HG03432 (cell line): ENCODE measurements at regions not wholly inside any gene's neighbourhood (a gene's known extent, or its start where the extent isn't known, plus 50 kb on each side); places are given as distances from the start of the nearest gene placed in this dataset.

Experiments used
- ATAC-seq: cut with Tn5 transposase; IDR thresholded peaks from one replicate; pipeline ENCODE4 v1.9.1; 2021; ENCODE audit warnings: mild to moderate bottlenecking, moderate library complexity; ENCODE audit not compliant: unreplicated experiment

DNA sequence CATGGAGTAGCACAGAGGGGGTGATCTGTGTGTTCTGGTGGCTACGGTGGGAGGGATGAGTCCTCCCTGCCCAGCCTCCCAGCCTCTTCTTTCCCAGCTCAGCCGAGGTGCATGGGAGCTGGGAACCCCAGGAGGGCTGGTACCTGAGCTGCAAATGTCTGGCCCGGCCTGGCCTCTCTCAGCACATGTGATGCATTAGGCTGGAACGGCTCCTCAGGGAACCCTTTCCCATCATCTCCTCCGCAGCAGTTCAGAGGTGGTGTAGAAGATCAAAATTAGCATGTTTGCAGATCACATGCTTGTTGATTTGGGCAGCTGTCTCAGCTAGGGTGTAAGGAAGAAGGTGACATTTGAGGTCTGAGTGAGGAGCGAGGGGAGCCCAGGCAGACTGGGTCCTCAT is 126.6 kb downstream of the EMX2 start:
- no peak for ATAC-seq

DNA sequence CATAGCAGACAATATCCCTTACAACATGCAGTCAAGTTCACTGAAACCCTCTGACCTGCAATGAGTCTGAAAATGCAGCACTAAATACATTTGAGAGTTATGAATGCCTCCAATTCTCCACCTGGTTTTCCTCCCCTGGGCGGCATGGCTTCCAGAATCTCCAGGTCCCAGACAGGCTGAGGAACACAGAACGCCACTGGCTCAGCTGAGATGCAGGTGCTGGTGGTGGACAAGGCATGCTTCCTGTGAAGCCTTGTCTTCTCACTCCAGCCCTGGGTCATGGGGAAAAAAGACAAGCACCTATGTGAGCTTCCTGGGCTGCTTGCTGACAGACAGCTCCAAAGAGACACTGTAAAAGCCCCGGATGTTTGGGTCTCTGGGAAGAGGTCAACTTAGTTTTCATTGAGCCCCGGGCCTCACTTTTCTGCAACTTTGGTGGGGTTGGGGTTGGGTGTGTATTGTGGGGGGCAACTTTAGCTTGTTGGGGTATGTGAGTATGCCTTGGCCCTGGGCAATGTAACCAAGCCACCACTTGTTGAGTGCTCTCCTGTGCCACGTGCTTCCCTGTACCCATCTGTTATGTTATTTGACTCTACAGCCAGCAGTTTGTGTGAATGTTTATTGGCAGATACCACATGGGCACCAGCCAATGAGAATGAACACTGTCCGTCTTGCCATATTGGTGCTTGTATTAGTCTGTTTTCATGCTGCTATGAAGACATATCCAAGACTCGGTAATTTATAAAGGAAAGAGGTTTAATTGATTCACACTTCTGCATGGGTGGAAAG is 127.8 kb downstream of the EMX2 start:
- no peak for ATAC-seq

DNA sequence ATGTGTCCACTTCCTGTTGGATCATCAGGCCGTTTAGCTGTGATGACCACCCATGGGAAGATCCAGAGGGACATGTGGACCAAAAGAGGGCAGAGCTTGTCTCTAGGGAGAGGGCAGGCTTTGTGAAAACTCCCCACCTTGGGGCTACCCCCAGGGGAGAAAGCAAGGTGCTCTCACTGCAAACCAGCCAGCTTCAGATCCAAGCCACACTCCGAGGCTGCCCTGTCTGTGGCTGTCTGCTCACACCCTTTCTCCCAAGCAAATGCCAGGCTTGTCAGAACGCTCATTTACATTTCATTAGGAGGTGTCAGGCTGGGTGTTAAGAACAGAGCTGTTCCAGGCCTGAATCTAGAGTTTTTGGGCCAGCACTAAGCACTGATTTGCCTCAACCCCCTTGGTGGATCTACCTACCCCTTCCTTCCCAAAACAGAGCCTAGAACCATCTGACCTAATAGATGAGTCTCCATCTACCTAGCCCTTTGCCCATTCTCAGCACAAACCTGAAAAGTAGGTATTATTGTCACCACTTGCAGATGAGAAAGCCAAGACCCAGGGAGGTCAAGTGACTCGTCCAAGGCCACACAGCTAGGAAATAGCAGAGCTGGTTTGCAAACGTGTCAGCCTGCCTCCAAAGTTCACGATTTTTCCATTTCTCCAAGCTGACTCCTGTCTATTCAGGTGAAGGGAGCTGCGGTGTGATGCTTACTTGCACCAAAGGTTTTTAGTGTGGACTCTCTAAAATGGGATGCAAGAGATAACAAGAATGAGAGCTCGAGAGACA is 130.9 kb downstream of the EMX2 start:
- no peak for ATAC-seq

DNA sequence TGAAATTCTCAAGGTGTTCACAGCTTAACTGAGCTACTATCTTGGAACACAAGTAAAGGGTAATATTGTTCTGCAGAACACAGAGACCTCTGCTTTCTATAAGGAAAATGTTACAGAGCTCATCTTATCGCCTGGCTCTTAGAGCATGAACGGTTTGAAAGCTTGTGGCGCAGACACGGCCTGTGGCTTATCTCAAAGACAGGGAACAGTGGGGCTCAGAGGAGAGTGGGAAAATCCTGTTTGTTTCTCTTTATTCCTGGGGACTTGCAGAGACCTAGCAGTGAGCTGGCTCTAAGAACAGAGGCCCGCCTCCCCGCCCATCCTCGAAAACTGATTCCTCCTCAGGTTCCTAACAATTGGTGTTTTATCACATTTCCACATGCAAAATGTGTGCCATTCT is 131.7 kb downstream of the EMX2 start:
- ATAC-seq, result no peak

DNA sequence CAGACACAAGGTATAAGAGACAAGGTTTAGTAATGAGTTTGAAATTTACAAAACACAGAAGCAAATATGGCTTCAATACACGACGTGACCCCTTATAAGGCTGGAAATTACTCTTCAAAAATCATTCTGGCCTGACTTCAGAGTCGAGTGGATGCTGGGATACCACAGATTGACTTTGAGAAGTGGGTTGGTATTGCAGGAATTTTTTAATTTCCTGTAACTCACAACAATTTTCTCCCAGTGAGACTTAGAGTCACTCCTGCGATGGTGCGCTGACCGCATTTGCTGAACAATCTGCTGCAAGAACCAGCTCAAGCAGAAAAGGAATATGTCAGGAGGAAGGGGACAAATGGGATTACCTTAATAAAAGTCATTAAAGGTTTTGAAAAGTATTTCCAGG is 132.1 kb downstream of the EMX2 start:
- no peak for ATAC-seq

DNA sequence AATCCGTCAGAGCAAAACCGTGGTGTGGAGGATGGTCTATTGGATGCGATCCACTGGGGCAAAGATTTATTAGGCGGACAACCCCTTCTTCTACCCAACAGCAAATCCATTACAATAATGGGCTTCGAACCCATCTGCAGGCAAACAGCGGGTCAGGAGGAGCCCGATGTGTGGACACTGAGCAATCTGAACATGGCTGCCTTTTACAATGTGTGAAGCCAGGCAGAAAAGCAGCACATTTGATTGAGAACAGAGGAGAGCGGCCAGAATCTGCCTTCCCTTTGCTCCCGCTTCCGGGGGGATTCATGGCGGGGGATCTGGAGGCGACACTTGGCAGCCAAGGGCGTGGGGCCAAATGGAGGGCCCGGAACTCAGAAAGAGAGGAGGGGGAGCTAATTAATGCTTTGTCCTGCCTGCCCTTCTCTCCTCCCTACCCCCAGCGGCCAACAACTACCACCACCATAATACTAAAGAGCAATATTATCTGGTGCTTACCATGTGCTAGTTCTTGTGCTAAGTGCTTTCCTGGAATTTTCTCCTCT is 133.0 kb downstream of the EMX2 start:
- ATAC-seq, result no peak

DNA sequence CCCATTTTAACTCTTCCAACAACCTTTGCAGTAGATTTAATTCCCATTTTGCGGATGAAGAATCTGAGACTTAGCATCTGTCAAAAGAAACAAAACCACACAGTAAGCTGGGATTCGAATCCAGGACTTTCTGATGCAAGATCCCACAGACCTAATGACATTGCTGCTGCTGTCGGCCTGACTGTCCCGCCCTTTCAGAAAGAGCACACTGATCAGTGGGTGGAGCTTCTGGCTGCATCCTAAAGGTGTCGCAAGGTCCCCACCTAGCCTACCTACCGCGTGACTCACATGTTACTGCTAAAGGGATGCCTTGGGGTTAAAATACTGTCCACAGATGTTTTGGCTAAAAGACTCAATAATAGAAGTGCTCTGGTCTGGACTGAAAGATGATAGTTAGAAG is 134.7 kb downstream of the EMX2 start:
- no peak for ATAC-seq

DNA sequence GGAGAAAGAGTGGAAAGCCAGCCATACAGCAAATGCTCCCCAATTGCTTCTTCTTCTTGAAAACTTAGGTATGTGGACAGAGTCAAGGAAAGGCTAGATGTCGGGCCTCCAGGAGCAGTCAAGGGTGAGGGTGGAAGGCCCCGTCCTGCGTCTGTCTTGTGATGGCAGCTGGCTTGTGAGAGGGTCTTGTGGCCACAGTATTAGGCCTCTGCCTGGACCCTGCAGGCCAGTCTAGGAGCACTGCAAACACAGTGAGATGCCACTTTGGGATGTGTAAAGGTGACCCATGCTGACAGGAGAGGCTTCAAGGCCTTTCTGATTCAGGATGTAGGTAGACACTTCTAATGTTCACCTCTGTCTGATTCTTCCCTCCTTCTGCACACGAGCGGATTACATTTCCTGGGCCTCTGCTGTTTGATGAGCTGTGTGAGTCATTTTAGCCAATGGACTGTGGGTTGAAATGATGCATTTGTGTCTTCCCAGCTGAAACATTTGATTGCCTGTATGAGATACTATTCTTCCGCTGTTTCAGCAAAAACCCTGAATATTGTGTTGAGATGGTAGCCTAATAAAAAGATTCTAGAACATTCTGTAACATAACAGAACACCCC is 135.4 kb downstream of the EMX2 start:
- no peak for ATAC-seq

DNA sequence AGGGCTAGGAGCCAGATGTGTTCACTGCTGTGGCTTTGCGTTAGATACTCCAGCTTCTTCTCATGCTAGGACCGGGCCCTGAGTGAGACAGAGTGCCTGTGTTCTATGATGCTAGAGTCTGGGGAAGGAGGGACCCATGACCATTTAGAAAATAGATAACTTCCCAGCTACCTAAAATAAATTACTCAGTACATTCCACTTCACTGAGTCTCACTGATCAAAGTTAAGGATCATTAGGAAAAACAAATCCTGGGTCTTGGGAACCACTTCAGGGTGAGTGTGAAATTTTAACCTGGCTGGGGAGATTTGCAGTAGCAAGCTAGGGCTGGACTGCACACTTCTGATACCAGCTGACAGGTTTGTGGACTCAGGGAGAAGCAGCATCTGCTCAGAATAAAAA is 138.1 kb downstream of the EMX2 start:
- no peak for ATAC-seq

DNA sequence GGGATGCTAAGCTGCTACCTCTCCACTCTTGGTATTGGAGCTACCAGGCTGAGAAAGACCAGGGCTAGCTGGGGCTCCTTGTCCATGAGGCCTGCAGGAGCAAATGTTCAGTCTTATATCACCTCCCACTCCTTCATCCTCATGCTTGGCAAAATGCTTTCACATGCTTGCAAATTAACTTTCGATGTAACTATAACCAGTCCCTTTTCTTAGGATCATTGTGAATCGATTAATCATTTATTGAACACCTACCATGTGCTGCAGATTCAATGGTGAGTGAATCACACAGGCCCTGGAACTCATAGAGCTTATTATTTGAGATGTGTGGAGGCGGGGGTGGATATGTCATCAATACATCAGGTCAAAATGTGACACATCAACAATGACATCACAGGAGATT is 138.6 kb downstream of the EMX2 start:
- ATAC-seq, result no peak

DNA sequence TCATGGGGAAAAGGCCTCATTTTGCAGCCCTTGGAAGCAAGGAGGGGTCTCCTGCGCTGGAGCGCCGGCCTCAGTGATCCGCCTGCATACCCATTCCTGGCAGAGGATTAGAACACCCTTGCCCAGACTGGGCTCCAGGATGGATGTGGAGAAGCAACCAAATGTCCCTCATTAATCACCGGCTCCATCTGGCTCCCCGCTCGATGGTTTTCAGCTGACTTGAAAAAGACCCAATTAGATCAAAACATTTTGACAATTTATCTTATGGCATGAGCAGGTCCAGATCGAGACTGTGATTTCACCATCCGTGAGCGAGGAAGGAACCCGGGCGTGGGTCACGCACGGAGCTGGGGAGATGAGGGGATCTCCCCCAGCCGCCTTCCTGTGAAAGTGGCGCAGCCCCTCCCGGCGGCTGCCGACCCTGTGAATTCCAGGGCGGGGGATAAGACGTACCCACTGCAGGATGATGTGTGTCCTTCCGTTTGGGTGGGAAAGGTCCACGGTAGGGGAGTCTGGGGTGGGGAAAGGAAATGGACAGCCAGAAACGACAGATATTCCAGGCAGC is 141.6 kb downstream of the EMX2 start:
- no peak for ATAC-seq

DNA sequence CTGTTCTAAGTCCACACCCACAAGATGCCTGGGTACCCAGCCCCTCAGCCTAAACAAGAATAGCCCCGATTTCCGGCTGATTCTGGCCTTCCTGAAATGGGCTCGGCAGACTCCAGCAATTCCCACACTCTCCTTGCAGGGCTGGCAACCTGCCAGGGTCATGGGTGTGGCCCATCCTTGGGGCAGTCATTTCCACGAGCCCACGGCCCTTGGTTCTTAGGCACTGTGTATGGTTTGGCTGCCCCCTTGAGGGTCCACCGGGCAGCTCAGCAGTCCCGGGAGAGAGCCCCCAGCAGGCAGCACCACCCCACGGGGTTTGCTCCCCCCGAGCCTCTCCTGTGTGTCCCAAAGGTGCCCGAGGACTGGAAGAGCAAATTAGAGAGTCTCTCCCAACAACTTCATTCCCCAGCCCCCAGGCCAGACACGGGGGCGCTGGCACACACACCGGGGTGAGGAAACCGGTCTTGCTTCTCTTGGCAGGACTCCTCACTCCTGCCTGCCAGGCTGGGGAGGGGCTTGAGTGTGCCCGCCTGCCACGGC is 142.2 kb downstream of the EMX2 start:
- ATAC-seq, result no peak

DNA sequence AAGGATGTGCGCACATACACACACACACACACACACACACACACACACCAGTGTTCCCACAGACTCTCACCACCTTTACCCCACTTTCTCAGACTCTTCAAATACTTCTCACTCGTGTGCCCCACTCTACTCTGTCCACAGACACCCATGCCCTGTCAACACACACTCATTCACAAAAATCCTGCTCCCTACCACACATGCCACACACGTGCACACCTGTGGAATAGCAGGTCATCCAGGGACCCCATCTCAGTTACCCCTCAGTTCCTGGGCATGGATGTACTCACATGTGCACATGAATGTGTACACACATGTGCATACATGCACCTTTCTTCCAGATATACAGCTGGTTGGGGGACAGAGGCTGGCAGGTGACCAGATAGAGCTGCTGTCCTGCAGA is 142.9 kb downstream of the EMX2 start:
- ATAC-seq, result no peak

DNA sequence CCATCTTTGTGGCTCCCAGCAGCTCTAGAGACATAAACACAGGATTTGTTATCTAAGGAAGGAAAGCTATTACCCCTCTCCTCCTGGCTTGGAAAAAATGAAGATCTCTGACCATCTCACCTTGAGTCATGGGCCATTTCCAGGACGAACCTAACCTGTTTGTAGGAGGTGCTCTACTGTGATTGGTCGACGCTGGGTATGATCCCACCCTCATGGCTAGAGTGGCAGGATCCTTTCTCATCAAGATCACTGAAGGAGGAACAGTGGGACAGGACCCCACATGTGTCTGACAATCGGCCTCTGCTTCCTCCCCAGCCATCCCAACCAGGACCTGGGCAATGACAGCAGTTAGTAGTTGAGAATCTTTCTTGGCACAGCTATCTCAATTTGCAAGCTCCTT is 144.1 kb downstream of the EMX2 start:
- ATAC-seq, result no peak

DNA sequence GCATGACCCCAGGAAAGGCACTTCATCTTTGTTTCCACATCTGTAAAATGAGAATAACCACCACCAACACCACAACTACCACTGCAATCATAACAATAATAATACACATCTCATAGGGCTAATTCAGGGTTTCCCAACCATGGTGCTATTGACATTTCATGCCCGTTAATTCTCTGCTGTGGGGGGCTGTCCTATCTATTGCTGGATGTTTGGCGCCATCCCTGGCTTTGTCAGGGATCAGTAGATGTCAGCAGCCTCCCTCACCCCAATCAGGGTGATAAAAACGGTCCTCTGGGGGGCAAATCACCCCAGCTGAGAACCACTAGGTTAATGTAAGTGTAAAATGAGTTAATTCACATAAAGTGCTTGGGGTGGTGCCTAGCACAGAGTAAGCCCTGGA is 145.8 kb downstream of the EMX2 start:
- ATAC-seq, result no peak

DNA sequence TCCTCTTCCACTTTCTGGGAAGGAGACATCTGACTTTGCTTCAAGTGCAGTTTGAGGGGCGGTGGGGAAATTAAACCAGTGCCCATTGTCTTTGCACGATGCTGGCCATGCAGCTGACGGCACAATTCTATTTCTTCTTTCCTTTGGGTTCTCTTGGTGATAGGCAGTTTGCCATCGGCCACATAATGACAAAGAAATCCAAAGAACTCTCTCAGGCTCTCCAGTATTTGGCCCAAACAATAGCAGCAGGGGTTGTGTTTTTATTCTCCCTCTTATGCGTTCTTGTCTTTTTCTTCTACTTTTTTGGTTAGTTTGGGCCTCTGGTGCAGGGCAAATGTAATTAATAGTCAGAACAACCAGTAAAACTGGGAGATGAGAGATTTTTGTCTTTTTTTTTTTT is 147.0 kb downstream of the EMX2 start:
- no peak for ATAC-seq

DNA sequence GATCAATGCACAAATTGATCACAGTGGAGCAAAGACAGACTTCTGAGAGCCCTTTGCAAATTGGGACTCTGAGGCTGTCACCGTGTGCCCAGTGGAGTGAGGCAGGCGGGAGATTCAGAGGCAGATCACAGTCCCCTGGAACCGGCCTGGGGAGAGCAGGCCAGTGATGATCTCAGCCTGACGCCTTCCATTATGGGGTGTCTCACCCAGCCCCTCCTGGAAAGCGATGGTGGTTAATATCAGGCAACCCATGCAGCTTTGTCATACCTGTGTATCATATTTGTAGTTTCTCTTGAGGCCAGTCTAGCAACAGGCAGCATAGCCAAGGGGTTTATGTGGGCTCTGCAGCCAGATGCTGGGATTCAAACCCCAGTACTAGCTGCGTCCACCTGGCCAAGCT is 147.8 kb downstream of the EMX2 start:
- ATAC-seq, result no peak

DNA sequence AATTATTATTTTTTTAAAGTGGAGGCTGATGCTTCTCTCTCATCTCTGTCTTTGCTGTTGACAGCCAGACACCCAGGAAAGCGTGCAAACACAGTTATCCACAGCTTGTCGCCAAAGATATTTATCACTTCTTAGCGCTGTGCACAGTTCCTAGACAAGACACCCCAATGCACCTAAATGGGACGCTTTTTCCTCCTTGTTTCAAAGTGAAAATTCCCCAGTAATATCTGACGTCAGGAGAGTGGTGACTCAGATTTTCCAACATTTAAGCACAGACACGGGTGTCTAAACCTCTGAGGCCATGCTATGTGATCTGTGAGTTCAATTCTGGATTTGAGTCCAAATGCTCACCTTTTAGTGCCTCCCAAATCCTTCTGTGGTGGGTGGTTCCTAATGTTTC is 151.6 kb downstream of the EMX2 start:
- ATAC-seq, result no peak

DNA sequence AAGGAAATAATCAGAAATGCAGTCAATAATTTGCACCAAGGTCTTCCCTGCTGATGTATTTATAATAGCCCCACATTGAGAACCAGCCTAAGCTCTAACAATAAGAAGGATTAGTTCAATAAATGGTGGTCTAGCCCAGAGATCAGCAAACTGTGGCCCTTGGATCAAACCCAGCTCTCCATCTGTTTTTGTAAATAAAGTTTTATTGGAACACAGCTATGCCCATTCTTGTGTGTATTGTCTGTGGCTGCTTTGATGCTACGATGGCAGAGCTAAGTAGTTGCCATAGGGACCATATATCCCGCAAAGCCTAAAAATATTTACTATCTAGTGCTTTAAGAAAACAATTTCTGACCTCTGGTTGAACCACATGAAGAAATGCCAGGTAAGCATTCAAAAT is 154.9 kb downstream of the EMX2 start:
- no peak for ATAC-seq

DNA sequence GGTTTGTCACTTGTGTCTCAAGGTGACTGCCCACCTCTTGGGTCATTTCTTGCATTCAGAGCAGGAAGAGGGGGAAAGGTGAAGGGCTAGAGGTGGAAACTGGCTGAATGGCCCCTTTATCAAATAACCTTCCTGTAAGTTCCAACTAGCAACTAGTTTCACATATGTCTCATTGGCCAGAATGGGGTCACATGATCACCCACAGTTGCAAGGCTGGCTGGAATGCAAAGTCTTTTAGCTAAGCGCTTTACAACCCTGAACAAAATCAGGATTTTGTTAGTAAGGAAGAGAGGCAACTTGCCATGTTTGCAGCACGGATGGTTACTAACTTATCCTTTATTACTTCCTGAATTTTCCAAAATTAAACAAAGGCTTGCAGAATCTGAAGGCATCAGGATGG is 156.3 kb downstream of the EMX2 start:
- ATAC-seq, result no peak

DNA sequence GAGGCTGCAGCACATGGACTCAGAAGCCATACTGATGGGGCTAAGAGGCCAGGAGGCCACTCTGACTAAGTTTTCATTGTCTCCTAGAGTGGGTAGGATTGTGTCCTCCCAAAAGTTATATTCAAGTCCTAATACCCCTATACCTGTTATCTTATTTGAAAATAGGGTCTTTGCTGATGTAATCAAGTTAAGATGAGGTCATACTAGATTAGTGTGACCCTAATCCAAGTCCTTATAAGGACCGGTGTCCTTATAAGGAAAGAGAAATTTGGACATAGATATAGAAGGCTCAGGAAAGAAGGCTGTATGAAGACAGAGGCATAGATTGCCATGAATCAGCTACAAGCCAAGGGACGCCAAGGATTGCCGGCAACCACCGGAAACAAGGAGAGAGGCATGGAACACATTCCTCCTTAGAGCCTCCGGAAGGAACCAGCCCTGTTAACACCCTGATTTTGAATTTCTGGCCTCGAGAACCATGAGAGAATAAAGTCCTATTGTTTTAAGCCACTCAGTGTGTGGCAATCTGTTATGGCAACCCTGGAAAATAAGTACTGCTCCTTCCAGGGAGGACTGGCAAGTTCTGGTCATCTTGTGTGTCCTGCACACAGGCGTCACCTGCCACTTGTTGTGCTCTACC is 157.0 kb downstream of the EMX2 start:
- ATAC-seq, result no peak
